Loucy (cell line): ENCODE measurements at regions not wholly inside any gene's neighbourhood (a gene's known extent, or its start where the extent isn't known, plus 50 kb on each side); places are given as distances from the start of the nearest gene placed in this dataset.

ENCODE experiments used
- H2AFZ ChIP-seq: fragments of 200-600 bp; sonication (generic); 2 replicates; pipeline ENCODE4 v1.6.0; 2016; ENCODE audit warnings: antibody characterized with exemption, mild to moderate bottlenecking, low read length, moderate library complexity
- H3F3A ChIP-seq: fragments of 200-600 bp; 2 replicates; pipeline ENCODE4 v1.6.0; 2016; ENCODE audit warnings: antibody characterized with exemption, low read depth, mild to moderate bottlenecking
- H3K27me3 ChIP-seq: fragments of 200-600 bp; sonication (generic); 2 replicates; pipeline ENCODE4 v1.6.1; 2014; ENCODE audit warnings: low read length, mild to moderate bottlenecking; ENCODE audit not compliant: insufficient read depth, poor library complexity, severe bottlenecking
- H3K36me3 ChIP-seq: fragments of 200-600 bp; sonication (generic); 2 replicates; pipeline ENCODE4 v1.6.1; 2016; ENCODE audit warnings: low read length; ENCODE audit not compliant: insufficient read depth
- H3K4me1 ChIP-seq: fragments of 200-600 bp; sonication (generic); 2 replicates; pipeline ENCODE4 v1.5.1; 2014; ENCODE audit warnings: low read length, mild to moderate bottlenecking; ENCODE audit not compliant: insufficient read depth, poor library complexity, severe bottlenecking
- H3K4me2 ChIP-seq: fragments of 200-600 bp; sonication (generic); 2 replicates; pipeline ENCODE4 v1.6.0; 2014; ENCODE audit warnings: antibody characterized with exemption, low read length, low read depth, mild to moderate bottlenecking; ENCODE audit not compliant: poor library complexity, severe bottlenecking
- H3K4me3 ChIP-seq: fragments of 200-600 bp; sonication (generic); 2 replicates; pipeline ENCODE4 v1.5.1; 2014; ENCODE audit warnings: low read length, mild to moderate bottlenecking, mixed read lengths; ENCODE audit not compliant: poor library complexity, severe bottlenecking
- H3K79me2 ChIP-seq: fragments of 200-600 bp; sonication (generic); 2 replicates; pipeline ENCODE4 v1.6.1; 2014; ENCODE audit warnings: low read length; ENCODE audit not compliant: insufficient read depth
- H3K9ac ChIP-seq: fragments of 200-600 bp; sonication (generic); 2 replicates; pipeline ENCODE4 v1.6.0; 2014; ENCODE audit warnings: mild to moderate bottlenecking, low read depth, low read length, moderate library complexity; ENCODE audit not compliant: poor library complexity, severe bottlenecking
- H3K9me2 ChIP-seq: fragments of 200-600 bp; sonication (generic); replicated peaks from 2 replicates; pipeline ENCODE4 v1.6.1; 2016; ENCODE audit warnings: low read depth, low read length, mixed read lengths
- H3K9me3 ChIP-seq: fragments of 200-600 bp; sonication (generic); 2 replicates; pipeline ENCODE4 v1.6.1; 2014; ENCODE audit warnings: mild to moderate bottlenecking, antibody characterized with exemption, low read length, low read depth; ENCODE audit not compliant: insufficient read depth
- H4K20me1 ChIP-seq: fragments of 200-600 bp; sonication (generic); 2 replicates; pipeline ENCODE4 v1.6.0; 2014; ENCODE audit warnings: antibody characterized with exemption, low read length, mild to moderate bottlenecking; ENCODE audit not compliant: insufficient read depth, poor library complexity, severe bottlenecking
- EZH2phosphoT487 ChIP-seq: fragments of 200-600 bp; IDR thresholded peaks from 2 replicates; pipeline ENCODE4 v1.6.1; 2018; ENCODE audit warnings: antibody characterized with exemption, mild to moderate bottlenecking, moderate library complexity, borderline replicate concordance
- TF ChIP-seq, protein P1 (sequence below): fragments of 200-600 bp; sonication (generic); conservative IDR thresholded peaks from 2 replicates; pipeline ENCODE4 v1.5.1; 2014; ENCODE audit warnings: mild to moderate bottlenecking, antibody characterized with exemption, low read length

DNA sequence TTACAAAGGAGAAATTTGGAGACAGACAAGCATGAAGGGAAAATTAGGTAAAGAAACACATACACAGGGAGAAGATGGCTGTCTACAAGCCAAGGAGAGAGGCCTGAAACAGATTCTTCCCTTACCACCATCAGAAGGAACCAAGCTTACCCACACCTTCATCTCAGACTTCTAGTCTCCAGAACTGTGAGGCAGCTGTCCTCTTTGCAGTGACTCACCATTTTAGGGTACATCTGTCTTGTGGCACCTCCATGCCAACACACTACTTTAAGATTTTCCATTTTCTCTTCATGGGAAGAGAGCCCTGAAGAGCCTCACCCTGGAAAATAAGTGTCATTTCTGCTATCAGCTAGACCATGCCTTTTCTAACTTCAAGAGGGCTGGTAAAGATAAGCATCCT lies 369.3 kb downstream of the FRK start:
- 0 out of 2 replicates have a peak, but pooled peaks cover 3% of the 10 kb centered on the region for H3K9me2 ChIP-seq
- no peaks in the 10 kb centered on the region for H3F3A ChIP-seq
- H3K4me1 ChIP-seq = no peaks in the 10 kb centered on the region
- H3K27me3 ChIP-seq = no peaks in the 10 kb centered on the region
- no peak overlapping the region for H3K4me2 ChIP-seq
- H3K36me3 ChIP-seq = no peaks in the 10 kb centered on the region
- H2AFZ ChIP-seq = no peak overlapping the region
- H3K9me3 ChIP-seq = no peaks in the 10 kb centered on the region
- H3K79me2 ChIP-seq = no peaks in the 10 kb centered on the region
- no peak overlapping the region for H3K4me3 ChIP-seq
- no peak overlapping the region for H3K9ac ChIP-seq
- TF ChIP-seq, protein P1, sequence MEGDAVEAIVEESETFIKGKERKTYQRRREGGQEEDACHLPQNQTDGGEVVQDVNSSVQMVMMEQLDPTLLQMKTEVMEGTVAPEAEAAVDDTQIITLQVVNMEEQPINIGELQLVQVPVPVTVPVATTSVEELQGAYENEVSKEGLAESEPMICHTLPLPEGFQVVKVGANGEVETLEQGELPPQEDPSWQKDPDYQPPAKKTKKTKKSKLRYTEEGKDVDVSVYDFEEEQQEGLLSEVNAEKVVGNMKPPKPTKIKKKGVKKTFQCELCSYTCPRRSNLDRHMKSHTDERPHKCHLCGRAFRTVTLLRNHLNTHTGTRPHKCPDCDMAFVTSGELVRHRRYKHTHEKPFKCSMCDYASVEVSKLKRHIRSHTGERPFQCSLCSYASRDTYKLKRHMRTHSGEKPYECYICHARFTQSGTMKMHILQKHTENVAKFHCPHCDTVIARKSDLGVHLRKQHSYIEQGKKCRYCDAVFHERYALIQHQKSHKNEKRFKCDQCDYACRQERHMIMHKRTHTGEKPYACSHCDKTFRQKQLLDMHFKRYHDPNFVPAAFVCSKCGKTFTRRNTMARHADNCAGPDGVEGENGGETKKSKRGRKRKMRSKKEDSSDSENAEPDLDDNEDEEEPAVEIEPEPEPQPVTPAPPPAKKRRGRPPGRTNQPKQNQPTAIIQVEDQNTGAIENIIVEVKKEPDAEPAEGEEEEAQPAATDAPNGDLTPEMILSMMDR = no peak
- no peak for TF ChIP-seq EZH2phosphoT487
- no peaks in the 10 kb centered on the region for H4K20me1 ChIP-seq

DNA sequence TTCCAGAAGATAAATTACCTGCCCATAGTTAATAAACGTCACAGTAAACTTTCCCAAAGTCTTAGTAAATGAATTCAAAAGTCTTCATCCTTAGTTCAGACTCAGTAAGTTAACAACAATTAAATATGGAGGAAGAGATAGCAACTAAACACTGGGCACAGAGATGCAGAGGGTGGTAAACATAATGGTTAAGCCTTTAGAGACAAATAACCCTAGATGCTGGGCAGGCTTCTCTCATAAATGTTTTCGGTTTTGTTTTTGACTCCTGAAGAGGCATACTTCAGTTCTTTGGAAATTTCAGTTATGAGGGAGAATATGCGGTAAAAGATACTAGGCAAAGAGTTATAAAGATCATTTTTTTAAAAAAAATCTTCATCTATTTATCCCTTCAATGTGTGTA lies 369.8 kb downstream of the FRK start:
- no peak for TF ChIP-seq EZH2phosphoT487
- TF ChIP-seq, protein P1 = no peak
- Histone ChIP-seq H3K27me3 (no peaks in the 10 kb centered on the region), H3K9me2 (0 out of 2 replicates have a peak, but pooled peaks cover 3% of the 10 kb centered on the region), H3K4me2 (no peak overlapping the region), H3K9me3 (no peaks in the 10 kb centered on the region), H4K20me1 (no peaks in the 10 kb centered on the region), H3K4me1 (no peaks in the 10 kb centered on the region), H3K36me3 (no peaks in the 10 kb centered on the region), H3K4me3 (no peak overlapping the region), H3F3A (no peaks in the 10 kb centered on the region), H3K79me2 (no peaks in the 10 kb centered on the region), H3K9ac (no peak overlapping the region), H2AFZ (no peak overlapping the region)

DNA sequence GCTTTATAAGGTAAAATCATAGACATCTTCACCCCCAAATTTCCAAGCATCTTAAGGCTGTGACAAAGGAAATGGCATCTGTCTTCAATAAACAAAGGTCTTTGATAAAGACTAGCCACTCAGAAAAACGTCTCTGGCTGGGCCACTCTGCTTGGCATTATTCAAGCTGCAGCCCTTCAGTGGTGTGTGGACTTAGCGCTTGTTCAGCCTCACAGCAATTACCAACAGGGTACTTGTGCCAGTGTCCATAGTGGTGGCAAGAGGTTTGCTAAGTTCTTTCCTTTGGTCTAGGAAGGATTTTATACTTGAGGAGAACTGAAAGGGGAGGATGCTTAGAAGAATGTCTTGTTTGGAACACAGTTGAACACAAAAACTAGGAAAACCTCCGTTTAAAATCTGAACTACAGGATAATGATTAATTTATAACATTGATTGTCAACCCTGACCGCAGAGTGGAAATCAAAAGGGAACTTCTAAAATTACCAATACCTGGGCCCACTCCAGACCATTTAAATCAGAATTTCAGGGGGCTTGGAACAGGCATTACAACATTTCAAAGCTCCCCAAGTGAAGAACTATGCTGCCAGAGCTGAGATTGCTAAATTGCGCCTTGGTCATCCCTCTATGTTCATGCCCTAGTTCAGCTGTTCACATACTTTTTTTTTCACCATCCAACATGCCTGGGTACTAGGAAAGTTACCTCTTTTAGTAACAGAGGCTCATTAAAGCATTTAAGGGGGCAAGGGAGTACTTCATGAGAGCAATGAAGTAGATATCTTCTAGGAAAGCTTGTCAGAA lies 378.5 kb downstream of the FRK start:
- no peaks in the 10 kb centered on the region for H3F3A ChIP-seq
- no peak overlapping the region for H3K4me2 ChIP-seq
- H3K4me3 ChIP-seq = no peak overlapping the region
- TF ChIP-seq, protein P1 = no peak
- TF ChIP-seq EZH2phosphoT487 = no peak
- no peak overlapping the region for H3K9ac ChIP-seq
- H3K4me1 ChIP-seq = no peaks in the 10 kb centered on the region
- no peaks in the 10 kb centered on the region for H4K20me1 ChIP-seq
- H3K27me3 ChIP-seq = no peaks in the 10 kb centered on the region
- H3K9me3 ChIP-seq = no peaks in the 10 kb centered on the region
- 0 out of 2 replicates have a peak, but pooled peaks cover 3% of the 10 kb centered on the region for H3K9me2 ChIP-seq
- H2AFZ ChIP-seq = no peak overlapping the region
- H3K79me2 ChIP-seq = no peaks in the 10 kb centered on the region
- H3K36me3 ChIP-seq = no peaks in the 10 kb centered on the region
